NCI-H82 treated with DMSO at 0.1 percent for 48 hours (cell line): ENCODE measurements at regions not wholly inside any gene's neighbourhood (a gene's known extent, or its start where the extent isn't known, plus 50 kb on each side); places are given as distances from the start of the nearest gene placed in this dataset.

Experiments
- DNase-seq: peaks from one replicate; lab custom pipeline; 2025; ENCODE audit not compliant: unreplicated experiment; lab: John Stamatoyannopoulos, UW

GRCh38 chr3:18295171-18295920 lies 129.8 kb downstream of the SATB1 start:
- peak; percentile 2 for DNase-seq

- no peak for DNase-seq
Observed at GRCh38 chr3:18290157-18290556, 135.0 kb downstream of the SATB1 start.

GRCh38 chr3:18288243-18288642 lies 136.9 kb downstream of the SATB1 start:
- no peak for DNase-seq

- no peak for DNase-seq
Observed at GRCh38 chr3:18284716-18285115, 140.4 kb downstream of the SATB1 start.

GRCh38 chr3:18283680-18284079 lies 141.5 kb downstream of the SATB1 start:
- DNase-seq, result no peak

GRCh38 chr3:18282507-18282906 lies 142.6 kb downstream of the SATB1 start:
- no peak for DNase-seq

DNA sequence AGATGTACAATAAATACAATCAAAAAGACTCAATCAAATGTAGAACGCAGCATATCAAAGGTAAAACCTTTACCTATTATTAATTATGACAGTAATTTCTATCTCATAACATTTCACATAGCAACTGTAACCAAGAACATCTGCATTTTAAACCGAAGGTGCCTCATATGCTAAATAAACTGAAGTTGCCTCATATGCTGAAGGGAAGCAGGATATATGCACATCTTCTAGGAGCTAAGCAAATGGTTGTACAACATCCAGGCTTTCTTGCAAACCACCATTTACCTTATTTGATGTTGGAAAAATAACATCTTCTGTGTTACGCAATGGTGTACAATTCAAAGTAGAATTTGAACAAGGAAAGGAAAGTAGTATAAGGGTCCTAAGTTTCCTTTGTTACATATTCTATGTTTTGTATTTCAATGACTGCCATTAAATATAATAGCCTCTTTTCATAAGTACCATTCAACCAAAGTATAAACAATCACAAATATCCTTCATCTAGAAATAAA lies 145.9 kb downstream of the SATB1 start:
- no peak for DNase-seq

DNA sequence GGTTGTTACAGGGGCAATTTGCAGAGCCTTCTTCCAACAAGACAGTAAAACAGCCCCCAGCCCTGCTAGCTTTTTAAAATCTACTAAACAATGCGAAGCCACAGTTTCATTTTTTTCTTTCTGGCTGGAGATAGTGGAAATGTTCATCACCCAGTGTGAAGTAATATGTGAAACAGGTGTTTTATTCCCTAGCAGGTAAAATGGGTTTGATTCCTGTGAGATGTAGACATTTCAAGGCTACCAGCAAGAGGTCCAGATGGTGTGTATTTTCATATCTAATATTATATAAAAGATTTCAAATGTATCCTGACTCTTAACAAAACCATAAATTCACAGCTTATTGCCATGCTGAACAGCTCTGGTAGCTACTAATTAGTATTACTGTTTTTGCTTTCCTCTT lies 160.3 kb downstream of the SATB1 start:
- DNase-seq, result no peak

GRCh38 chr3:18264361-18264760 lies 160.8 kb downstream of the SATB1 start:
- DNase-seq, result no peak

DNA sequence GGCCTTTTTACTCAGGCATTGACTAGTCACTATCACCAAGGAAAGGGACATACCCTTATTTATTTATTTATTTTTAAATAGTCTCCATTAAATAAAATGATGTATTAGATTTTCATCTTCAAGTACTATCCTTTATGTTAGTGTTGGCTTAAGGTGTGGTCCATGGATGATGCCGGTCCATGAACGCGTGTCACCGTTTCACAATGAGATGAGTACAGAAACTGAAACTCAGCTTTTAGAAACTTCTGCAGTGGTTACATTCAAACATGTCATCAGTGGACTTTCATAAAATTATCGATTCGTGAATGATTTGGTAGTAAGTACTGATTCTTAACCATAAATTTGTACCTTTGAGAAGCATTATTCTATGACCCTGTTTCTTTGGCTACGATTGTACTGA lies 166.6 kb downstream of the SATB1 start:
- DNase-seq, result no peak

GRCh38 chr3:18252578-18252977 lies 172.6 kb downstream of the SATB1 start:
- DNase-seq, result no peak

- no peak for DNase-seq
Observed at GRCh38 chr3:18250991-18251390, 174.1 kb downstream of the SATB1 start.

- DNase-seq, result no peak
Observed at GRCh38 chr3:18249126-18249525, 176.0 kb downstream of the SATB1 start.

- DNase-seq, result peak; percentile 26
Observed at GRCh38 chr3:18247776-18248310, 177.3 kb downstream of the SATB1 start.

DNA sequence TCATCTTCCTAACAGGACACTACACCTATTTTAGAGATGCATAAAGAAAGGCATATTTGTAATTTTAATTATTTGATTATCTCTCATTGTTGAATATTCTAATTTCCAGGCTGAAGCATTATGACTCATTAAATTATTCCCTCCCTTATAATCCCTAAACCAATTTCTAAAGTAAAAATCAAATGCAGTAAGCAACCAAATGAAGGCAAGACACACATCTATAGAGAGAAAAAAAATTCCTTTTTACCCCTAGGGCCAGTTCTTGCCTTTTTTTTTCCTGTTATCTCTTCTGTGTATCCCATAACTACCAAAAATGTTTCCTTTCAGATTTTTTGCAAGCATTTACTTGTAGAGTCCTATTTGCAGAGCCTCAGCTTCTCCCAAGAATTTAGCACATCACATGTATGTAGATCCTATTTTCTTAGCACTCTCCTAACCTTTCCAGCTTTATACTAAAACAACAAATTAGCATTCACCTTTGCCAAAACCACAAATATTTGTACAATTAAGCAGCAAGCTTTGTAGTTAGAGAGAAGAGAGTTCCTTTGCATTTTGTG lies 177.9 kb downstream of the SATB1 start:
- DNase-seq, result no peak

- DNase-seq, result no peak
Observed at GRCh38 chr3:18246336-18247060, 178.6 kb downstream of the SATB1 start.

DNA sequence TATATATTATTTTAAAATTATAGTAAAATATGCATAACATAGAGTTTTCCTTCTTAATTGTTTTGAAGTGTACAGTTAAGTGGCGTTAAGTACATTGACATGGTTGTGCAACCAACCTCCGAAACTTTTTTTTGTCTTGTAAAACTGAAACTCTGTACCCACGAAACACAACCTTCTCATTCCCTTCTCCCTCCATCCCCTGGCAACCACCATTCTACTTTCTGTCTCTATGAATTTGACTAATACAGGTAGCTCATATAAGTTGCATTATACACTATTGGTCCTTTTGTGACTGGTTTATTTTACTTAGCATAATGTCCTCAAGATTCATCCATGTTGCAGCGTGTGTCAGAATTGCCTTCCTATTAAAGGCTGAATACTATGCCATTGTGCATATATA lies 179.4 kb downstream of the SATB1 start:
- DNase-seq, result no peak

- DNase-seq, result no peak
Observed at GRCh38 chr3:18241837-18242236, 183.3 kb downstream of the SATB1 start.

DNA sequence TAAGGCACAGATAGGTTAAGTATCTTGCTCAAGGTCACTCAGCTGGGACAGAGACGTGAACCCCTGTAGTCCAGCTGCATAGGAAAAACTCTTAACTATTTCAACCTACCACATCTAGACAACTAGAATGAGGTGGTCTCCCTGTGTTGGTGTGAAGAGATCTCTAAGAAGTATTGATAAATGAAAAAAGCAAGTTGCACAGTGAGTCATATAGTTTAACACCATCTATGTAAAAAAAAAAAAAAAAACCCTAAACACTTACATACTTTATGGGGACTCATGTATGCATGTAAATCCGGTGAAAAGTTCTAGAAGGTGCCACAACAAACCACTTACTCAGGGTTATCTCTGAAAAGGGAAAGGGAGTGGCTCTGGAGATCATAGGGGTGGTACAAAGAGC lies 185.5 kb downstream of the SATB1 start:
- no peak for DNase-seq

DNA sequence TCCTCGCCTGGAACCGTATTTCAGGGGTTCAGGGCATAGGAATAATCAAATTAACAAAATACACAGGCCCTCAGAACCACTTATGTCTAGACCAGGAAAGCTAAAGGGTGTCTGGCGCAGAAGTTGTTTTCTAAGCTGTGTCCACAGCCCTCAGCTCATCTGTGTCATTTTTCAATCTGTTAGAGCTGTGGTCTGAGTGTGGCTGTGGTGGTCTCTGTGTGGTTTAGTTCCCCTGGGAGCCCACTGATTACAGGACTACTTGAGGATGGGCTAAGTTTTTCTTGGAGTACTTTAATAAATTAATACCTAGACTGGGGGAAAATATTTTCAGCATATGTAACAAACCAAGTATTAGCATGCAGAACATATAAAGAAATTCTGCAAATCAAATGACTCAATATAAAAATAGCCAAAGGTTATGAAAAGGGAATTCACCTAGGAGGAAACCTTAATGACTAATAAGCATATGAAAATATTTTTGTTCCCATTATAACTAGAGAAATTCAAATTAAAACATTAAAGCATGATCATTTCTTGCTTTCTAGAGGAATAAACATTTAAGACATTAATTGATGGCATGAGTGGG lies 186.3 kb downstream of the SATB1 start:
- no peak for DNase-seq

- DNase-seq, result no peak
Observed at GRCh38 chr3:18238332-18238731, 186.8 kb downstream of the SATB1 start.
